T-helper 17 cell (primary cell): ENCODE measurements at regions not wholly inside any gene's neighbourhood (a gene's known extent, or its start where the extent isn't known, plus 50 kb on each side); places are given as distances from the start of the nearest gene placed in this dataset.

Experiments
- ATAC-seq: fragments of 150-1000 bp; cut with Tn5 transposase; 2 replicates; pipeline ENCODE4 v1.10.0; 2021; ENCODE audit warnings: mild to moderate bottlenecking, moderate library complexity
- DNase-seq, 3 donors: peaks; one replicate each; pipeline versions ENCODE4 v3.0.0 to v3.0.0-alpha.2; 2020 to 2021
- H3K9me3 ChIP-seq: one replicate; pipeline ENCODE4 v1.7.0; 2013; ENCODE audit warnings: low read length, mild to moderate bottlenecking; ENCODE audit not compliant: control insufficient read depth, poor library complexity, severe bottlenecking
- H3K27ac Mint-ChIP-seq: one replicate; pipeline ENCODE4 v1.8.0; 2022; ENCODE audit warnings: mild to moderate bottlenecking, moderate library complexity, mixed read lengths
- H3K27me3 Mint-ChIP-seq: one replicate; pipeline ENCODE4 v1.8.0; 2022; ENCODE audit warnings: mixed read lengths
- H3K36me3 Mint-ChIP-seq: one replicate; pipeline ENCODE4 v1.8.0; 2022; ENCODE audit warnings: low read depth, mixed read lengths
- H3K4me1 Mint-ChIP-seq: one replicate; pipeline ENCODE4 v1.8.0; 2022; ENCODE audit warnings: mild to moderate bottlenecking, mixed read lengths
- H3K4me3 Mint-ChIP-seq: one replicate; pipeline ENCODE4 v1.8.0; 2022; ENCODE audit warnings: mild to moderate bottlenecking, moderate library complexity, mixed read lengths

DNA sequence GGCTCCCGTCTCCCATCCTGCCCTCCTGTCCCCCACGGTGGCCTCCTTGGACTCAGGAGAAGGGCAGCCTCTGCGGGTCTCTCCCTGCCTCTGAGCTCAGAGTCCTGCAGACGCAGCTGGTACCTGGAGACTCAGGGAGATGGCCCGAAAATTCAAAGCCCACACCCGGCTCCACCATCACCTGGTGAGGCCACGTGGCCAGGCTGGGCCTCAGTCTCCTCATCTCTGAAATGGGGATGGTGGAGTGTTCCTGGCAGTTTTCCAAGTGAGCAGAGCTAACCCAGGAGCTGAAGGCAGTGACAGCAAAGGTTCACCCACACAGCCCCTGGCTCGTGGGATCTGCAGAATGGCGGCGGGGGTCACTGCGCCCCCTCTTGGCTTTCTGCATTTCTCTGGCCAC lies 62.1 kb upstream of the RXRA start:
- Mint-ChIP-seq H3K27me3 (peaks cover 29% of the 10 kb centered on the region), H3K4me1 (no peaks in the 10 kb centered on the region), H3K4me3 (no peak overlapping the region), H3K27ac (no peak overlapping the region), H3K36me3 (no peaks in the 10 kb centered on the region)
- ATAC-seq: no peak
- DNase-seq: no peak
- no peaks in the 10 kb centered on the region for H3K9me3 ChIP-seq

DNA sequence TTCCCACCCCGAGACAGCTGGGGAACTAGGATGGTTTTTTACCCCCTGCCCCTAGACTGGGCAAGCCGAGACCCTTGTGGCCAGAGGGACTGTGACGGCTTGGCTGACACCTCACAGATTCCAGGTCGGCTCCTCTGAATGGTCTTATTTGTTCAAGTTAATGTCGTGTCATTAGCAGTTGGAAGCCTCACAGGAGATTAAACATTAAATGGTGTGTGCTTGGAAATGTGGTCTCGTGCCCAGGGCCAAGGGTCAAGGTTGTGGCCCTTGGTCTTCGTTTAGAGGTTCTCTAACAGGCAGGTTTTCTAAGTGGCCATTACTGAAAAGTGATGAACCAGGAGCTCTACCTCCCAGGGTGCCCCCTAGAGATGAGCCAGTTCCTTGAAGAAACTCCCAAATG lies 61.2 kb upstream of the RXRA start:
- DNase-seq (no peak), ATAC-seq (no peak)
- Mint-ChIP-seq H3K27me3 (peaks cover 31% of the 10 kb centered on the region), H3K27ac (no peak overlapping the region), H3K4me1 (no peaks in the 10 kb centered on the region), H3K36me3 (no peaks in the 10 kb centered on the region), H3K4me3 (no peak overlapping the region)
- no peaks in the 10 kb centered on the region for H3K9me3 ChIP-seq

- H3K27ac Mint-ChIP-seq: no peak overlapping the region
- peaks cover 32% of the 10 kb centered on the region for H3K27me3 Mint-ChIP-seq
- no peak overlapping the region for H3K4me3 Mint-ChIP-seq
- no peaks in the 10 kb centered on the region for H3K36me3 Mint-ChIP-seq
- no peaks in the 10 kb centered on the region for H3K9me3 ChIP-seq
- DNase-seq (no peak), ATAC-seq (no peak)
- H3K4me1 Mint-ChIP-seq: no peaks in the 10 kb centered on the region
Measured at GRCh38 chr9:134266418-134266817, 59.8 kb upstream of the RXRA start.

DNA sequence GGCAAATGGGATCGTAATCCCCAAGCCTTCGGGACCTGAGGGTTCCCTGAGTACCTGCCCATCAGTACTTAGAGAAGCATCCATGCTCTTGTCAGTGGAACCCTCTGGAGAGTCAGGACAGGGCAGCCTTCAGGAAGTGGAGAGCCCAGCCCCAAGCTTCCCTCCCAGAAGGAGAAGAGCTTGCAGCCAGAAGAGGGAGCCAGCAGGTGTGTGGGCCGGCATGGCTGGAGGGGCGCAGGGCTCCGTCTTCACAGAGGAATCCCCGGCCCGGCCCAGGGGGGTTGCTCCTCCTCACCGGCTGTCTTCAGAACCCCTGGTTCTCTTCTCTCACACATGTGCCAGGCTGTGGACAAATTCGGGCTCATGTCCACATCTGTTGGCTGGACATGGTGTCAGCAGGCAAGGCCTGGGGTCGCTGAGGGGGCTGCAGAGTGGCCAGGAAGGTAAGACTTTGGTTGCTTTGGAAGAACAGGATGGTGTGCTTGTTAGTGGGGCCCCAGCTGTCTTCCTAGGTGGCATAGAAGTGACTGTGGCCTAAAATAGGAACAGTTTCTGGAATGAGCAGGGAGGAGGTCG lies 58.9 kb upstream of the RXRA start:
- Mint-ChIP-seq H3K27me3 (peaks cover 35% of the 10 kb centered on the region), H3K36me3 (no peaks in the 10 kb centered on the region), H3K4me3 (no peak overlapping the region), H3K27ac (no peak overlapping the region), H3K4me1 (no peaks in the 10 kb centered on the region)
- ATAC-seq (no peak), DNase-seq (no peak)
- H3K9me3 ChIP-seq: no peaks in the 10 kb centered on the region

- H3K4me1 Mint-ChIP-seq: no peaks in the 10 kb centered on the region
- peaks cover 35% of the 10 kb centered on the region for H3K27me3 Mint-ChIP-seq
- H3K9me3 ChIP-seq: no peaks in the 10 kb centered on the region
- H3K36me3 Mint-ChIP-seq: no peaks in the 10 kb centered on the region
- no peak for ATAC-seq
- no peak overlapping the region for H3K27ac Mint-ChIP-seq
- H3K4me3 Mint-ChIP-seq: no peak overlapping the region
- DNase-seq: no peak
Measured at GRCh38 chr9:134267881-134268724, 58.2 kb upstream of the RXRA start.

DNA sequence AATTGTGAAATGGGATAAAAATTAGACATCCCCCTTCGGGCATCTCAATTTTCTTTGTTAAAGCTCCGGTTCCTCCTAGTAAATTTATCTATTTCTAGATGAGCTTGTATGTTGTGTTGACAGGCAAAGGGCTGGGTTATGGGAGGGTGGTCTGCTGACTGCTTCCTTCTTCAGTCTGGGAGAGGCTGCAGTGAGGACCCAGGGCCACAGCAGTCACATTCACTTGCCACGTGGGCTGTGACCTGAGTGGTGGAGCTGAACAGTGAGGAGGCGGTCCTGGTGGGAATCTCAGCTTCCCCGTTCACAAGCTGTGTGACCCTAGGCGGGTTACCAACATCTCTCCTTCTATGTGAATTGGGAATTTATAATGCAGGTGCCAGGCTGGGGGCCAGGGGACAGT lies 57.5 kb upstream of the RXRA start:
- Mint-ChIP-seq H3K4me1 (no peaks in the 10 kb centered on the region), H3K27me3 (peaks cover 40% of the 10 kb centered on the region), H3K27ac (no peak overlapping the region), H3K4me3 (peak overlapping the region; percentile 57), H3K36me3 (peaks cover 4% of the 10 kb centered on the region)
- ATAC-seq (no peak), DNase-seq (no peak)
- no peaks in the 10 kb centered on the region for H3K9me3 ChIP-seq

- no peak for DNase-seq
- H3K36me3 Mint-ChIP-seq: peaks cover 4% of the 10 kb centered on the region
- ATAC-seq: no peak
- peaks cover 44% of the 10 kb centered on the region for H3K27me3 Mint-ChIP-seq
- H3K4me1 Mint-ChIP-seq: no peaks in the 10 kb centered on the region
- H3K4me3 Mint-ChIP-seq: no peak overlapping the region
- H3K27ac Mint-ChIP-seq: no peak overlapping the region
- H3K9me3 ChIP-seq: no peaks in the 10 kb centered on the region
Measured at GRCh38 chr9:134271338-134272301, 54.6 kb upstream of the RXRA start.

GRCh38 chr9:134272302-134273023 lies 53.8 kb upstream of the RXRA start:
- no peak overlapping the region for H3K27ac Mint-ChIP-seq
- no peaks in the 10 kb centered on the region for H3K4me1 Mint-ChIP-seq
- H3K36me3 Mint-ChIP-seq: peaks cover 4% of the 10 kb centered on the region
- H3K4me3 Mint-ChIP-seq: no peak overlapping the region
- H3K9me3 ChIP-seq: no peaks in the 10 kb centered on the region
- peaks cover 44% of the 10 kb centered on the region for H3K27me3 Mint-ChIP-seq
- DNase-seq (no peak), ATAC-seq (no peak)

DNA sequence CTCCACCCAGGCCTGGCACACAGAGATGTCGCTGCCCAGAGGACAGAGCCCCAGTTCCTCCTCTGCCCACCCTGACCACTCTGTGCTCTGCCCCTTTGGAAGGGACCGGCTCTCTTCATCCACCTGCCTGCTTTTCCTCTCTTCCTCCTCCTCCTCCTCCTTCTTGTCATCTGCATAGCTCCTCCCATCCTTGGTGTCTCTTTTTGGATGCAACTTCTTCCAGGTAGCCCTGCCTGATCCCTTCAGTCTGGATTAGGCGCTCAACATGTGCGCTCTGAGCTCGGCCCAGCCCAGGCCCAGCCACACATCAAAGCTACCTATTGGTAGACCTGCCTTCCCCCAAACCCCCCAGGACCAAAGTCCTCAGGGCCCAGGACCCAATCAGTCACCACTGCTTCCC lies 52.6 kb upstream of the RXRA start:
- no peaks in the 10 kb centered on the region for H3K4me1 Mint-ChIP-seq
- H3K27me3 Mint-ChIP-seq: peaks cover 33% of the 10 kb centered on the region
- peaks cover 4% of the 10 kb centered on the region for H3K36me3 Mint-ChIP-seq
- no peak for ATAC-seq
- H3K27ac Mint-ChIP-seq: no peak overlapping the region
- H3K9me3 ChIP-seq: no peaks in the 10 kb centered on the region
- DNase-seq: no peak
- H3K4me3 Mint-ChIP-seq: no peak overlapping the region

GRCh38 chr9:134275375-134275774 lies 50.9 kb upstream of the RXRA start:
- Mint-ChIP-seq H3K27me3 (peaks cover 26% of the 10 kb centered on the region), H3K4me1 (no peaks in the 10 kb centered on the region), H3K36me3 (peaks cover 4% of the 10 kb centered on the region), H3K4me3 (no peak overlapping the region), H3K27ac (no peak overlapping the region)
- no peak for DNase-seq
- no peaks in the 10 kb centered on the region for H3K9me3 ChIP-seq
- no peak for ATAC-seq

GRCh38 chr9:134276453-134277245 lies 49.6 kb upstream of the RXRA start:
- Mint-ChIP-seq H3K36me3 (peaks cover 4% of the 10 kb centered on the region), H3K27ac (no peak overlapping the region), H3K27me3 (peaks cover 22% of the 10 kb centered on the region), H3K4me3 (no peak overlapping the region), H3K4me1 (no peaks in the 10 kb centered on the region)
- DNase-seq (no peak), ATAC-seq (no peak)
- no peaks in the 10 kb centered on the region for H3K9me3 ChIP-seq
